NCI-H69 (cell line): ENCODE measurements at regions not wholly inside any gene's neighbourhood (a gene's known extent, or its start where the extent isn't known, plus 50 kb on each side); places are given as distances from the start of the nearest gene placed in this dataset.
"Not testable (repeated sequence)": the region's sequence is repeated elsewhere in the genome, so short reads cannot be mapped to it uniquely, and the experiment has no call there.

Source experiments
- DNase-seq: peaks from one replicate; lab custom pipeline; 2025; lab: John Stamatoyannopoulos, UW

DNA sequence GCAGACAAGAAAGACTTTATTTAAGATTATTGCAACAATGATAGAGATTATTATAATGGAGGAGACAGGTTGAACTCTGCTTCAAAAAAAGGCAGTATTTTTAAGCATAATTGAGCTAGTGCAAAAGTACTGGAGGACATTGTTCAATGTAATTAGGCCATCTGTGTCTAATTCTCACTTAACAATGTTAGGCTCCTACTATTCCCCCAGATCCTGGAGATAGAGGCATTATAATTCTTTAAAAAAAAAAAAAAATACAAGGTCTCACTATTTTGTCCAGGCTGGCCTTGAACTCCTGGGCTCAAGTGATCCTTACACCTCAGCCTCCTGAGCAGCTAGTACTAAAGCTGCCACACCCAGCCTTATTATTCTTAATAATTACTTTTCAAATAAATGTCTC is 193.4 kb upstream of the NUDT12 start:
- DNase-seq, result peak; percentile 22

GRCh38 chr5:103745353-103746065 is 182.9 kb upstream of the NUDT12 start:
- DNase-seq, result no peak

- no peak for DNase-seq
Measured at GRCh38 chr5:103744159-103744558, 181.6 kb upstream of the NUDT12 start.

DNA sequence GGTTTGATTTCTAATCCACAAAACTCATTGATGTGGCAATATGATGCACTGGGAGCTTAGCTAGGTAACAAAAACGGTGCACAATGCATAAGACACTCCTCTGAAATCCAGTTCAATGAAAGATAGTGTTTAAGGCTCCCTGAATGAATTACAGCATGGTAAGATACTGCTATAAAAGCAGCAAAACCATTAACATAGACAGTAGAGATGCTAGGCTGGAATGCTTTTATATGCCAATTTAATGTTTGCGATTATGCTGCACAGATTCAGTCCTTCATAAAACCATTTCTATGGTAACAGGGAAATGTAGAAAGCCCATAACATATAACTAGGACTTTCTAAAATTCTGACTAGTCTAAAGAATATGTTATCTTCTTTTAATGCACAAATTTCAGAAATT is 180.8 kb upstream of the NUDT12 start:
- no peak for DNase-seq

GRCh38 chr5:103741984-103742383 is 179.4 kb upstream of the NUDT12 start:
- no peak for DNase-seq

DNA sequence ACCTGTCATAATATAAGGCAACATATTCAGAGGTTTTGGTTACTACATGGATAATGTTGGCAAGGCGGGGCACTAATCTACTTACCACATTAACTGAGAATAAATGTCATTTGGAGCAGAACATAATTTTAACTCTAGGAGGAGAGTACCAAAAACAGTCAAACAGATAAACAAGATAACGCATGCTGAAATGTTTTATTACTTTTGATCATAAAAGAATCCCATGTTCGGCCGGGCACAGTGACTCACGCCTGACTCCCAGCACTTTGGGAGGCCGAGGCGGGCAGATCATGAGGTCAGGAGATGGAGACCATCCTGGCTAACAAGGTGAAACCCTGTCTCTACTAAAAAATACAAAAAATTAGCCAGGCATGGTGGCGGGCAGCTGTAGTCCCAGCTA is 173.8 kb upstream of the NUDT12 start:
- not testable (repeated sequence) for DNase-seq

DNA sequence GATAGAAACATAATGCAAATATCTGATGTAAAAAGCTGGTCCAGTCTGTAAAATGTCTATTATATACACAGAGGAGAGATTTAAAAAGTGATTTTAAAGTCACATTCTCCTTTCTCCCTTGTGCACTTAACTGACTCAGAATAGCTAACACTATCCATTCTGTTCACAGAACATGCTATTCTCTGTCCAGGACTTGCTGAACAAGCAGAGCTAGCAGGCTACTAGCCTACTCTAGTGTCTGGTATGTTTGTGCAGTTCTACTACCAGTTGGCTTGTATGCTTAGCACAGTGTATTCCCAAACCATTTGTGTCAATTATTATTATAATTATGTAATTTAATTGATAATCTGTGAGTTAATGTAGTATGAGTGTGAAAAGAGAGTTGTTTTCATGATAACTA is 161.7 kb upstream of the NUDT12 start:
- no peak for DNase-seq

DNA sequence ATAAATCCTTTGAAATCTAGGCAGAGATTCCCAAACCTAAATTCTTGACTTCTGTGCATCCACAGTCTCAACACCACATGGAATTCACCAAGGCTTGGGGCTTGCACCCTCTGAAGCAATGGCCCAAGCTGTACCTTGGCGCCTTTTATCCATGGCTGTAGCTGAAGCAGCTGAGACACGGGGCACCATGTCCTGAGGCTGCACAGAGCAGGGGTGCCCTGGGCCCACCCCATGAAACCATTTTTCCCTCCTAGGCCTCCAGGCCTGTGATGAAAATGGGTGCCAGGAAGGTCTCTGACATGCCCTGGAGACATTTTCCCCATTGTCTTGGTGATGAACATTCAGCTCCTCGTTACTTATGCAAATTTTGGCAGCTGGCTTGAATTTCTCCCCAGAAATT is 158.6 kb upstream of the NUDT12 start:
- no peak for DNase-seq

DNA sequence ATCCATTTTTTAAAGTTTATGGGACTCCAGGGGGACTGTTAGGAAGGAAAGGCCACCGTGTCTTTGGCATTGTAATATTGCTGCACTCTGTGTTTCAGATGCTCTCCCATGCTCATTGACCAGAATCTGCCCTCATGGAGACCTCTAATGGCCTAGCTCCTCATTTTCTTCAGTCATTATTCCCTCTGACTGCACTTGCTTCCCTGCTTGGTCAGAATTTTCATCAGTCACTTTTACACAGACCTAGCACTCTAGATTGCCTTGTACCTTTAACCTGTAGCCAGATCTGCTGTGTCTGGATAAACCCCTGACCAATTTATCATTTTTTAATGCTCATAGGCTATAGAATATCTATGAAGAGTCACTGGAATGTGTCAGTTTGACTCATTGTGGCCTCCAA is 155.5 kb upstream of the NUDT12 start:
- no peak for DNase-seq

DNA sequence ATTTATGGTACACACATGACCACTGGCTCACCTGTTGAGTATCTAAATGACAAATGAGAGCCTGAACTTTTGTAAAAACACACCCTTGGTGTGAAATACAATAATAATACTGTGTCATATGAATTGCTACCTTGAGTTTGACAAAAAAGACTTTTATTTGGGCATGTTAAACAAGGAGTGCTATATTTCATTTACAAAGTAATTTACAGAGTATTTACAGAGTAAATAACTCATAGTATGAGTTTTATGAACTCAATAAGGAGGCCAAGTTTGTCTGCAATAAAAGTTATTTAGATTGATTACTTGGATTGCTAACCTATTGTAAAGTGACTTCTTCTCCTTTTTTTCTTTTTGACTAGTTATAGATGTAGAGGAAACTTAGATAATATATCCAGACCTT is 146.0 kb upstream of the NUDT12 start:
- DNase-seq, result peak; percentile 53

DNA sequence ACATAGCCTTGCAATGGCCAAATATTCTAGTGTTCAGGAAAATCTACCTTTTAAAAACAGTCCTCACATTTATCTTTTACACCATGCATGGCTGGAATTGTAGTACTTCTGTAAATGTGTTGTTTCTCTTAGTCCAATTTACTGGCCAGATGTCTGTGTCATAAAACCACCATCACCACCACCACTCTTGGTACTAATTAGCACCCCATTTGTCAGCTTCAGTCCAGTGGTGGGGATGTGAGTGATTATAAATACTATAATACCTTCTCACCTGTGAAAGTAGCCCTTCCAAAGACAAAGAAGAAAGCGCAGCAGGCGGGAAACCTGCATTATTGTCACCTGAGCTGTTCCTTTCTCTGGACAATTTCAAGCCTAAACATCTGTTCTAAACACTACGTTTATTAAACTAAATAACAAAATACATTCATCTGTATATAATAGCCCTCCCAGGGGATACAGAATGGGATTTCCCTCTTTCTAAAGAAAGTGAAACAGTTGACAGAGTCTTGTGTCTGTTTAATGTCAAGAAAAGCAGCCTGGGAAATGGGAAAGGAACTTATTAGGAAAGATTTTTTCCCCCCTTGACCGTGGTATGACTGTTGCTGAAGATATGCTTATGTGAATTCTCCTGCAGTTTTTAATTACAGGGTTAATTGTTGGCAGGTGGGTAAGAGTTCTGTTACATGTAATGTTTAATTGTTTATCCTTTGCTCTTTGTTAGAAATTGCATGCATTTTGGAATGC is 144.5 kb upstream of the NUDT12 start:
- peak; percentile 98 for DNase-seq

- peak; percentile 50 for DNase-seq
Measured at GRCh38 chr5:103703617-103704016, 141.0 kb upstream of the NUDT12 start.

DNA sequence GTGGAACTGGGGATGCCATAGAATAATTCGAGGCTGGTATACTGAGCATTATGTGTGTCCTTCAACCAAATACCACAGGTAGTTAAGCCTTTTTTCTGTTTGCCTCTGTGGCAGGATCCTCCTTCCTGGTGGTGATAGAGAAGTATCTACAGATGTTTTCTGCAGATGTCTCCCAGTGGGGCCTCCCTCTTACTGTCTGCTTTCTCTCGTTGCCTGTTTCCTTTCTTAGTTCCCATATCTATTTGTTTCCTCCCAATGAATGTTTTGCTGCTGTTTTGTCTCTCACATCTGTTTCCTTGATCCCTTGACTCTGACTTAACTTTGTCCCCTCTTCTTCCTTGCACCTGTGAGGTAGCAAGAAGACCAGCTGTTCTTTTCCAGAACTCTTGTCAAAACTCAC is 130.9 kb upstream of the NUDT12 start:
- DNase-seq, result no peak

DNA sequence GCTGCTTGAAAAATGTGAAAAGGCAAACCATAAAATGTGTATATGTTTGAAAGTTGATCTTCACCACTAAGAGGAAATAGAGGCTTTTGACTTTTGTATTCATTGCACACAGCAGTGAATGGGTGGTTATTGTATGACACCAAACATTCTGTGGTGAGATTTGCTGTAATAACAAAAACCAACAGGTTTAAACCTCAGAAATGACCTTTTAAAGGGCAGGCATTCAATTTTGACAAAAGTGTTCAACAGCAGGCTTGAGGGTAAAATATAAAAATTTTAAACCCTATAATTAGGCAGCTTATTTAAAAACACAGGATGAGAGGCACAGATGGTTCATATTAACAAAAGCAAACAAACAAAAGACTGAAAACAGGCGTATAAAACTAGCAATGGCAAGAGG is 128.1 kb upstream of the NUDT12 start:
- peak; percentile 97 for DNase-seq

DNA sequence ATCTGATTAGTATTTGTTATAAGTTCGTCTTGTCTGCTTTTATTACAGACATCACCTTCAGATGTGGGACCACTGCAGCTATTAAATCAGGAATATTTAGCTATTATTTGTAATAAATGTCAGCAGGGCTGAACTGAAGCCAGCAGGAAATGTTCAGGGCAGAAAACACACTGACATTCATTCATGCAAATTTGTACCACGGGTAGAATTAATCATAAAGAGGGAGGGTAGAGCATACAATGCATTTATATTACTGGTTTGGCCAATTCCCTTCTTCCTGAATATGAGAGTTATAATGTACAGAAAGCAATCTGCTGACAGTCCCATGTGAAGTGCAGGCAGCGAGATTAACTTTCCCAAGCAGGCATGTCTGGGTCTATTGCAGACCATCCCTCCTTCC is 117.3 kb upstream of the NUDT12 start:
- DNase-seq, result no peak

DNA sequence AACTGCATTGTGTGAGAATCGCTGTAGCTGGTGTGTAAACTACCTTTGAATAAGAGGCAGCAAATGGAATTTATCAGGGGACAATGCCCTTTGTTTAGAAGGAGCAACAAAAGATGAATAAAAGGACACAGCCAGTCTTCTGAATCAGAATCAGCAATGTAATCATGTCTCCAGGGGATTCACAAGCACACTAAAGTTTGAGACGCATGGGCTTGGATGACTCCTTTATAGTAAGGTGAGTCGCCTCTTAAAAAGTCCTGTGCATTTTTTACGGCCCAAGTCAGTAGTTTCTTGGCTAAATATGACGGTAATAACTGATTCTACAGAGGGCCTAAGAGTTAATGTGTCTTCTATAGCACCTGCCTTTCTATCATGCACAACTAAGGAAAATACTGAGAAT is 113.6 kb upstream of the NUDT12 start:
- not testable (repeated sequence) for DNase-seq

- peak; percentile 84 for DNase-seq
Measured at GRCh38 chr5:103674739-103675138, 112.2 kb upstream of the NUDT12 start.

DNA sequence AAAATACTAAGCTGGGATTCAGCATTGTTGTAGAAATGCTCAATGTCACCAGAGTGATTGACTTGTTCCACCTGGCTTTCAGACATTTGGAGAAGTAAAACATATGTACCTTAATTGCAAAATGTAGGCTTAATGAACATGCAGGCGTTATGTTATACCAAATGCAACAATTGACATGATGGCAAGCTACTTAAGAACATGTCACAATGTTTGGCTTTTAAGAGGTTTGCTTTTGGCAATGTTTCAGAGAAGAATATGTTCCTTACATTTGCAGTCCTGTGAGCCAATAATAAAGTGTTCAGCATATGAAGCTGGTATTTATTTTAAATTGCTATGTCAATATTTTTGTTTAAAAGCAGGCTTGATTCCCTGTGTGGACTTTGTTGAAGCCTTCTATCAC is 111.7 kb upstream of the NUDT12 start:
- peak; percentile 98 for DNase-seq

GRCh38 chr5:103669615-103670014 is 107.0 kb upstream of the NUDT12 start:
- DNase-seq, result peak; percentile 97

GRCh38 chr5:103668281-103668680 is 105.7 kb upstream of the NUDT12 start:
- DNase-seq, result peak; percentile 34

GRCh38 chr5:103667068-103667467 is 104.5 kb upstream of the NUDT12 start:
- peak; percentile 37 for DNase-seq

GRCh38 chr5:103657301-103657700 is 94.7 kb upstream of the NUDT12 start:
- no peak for DNase-seq

- DNase-seq, result no peak
Measured at GRCh38 chr5:103648086-103648485, 85.5 kb upstream of the NUDT12 start.
